ENCODE measurements at regions not wholly inside any gene's neighbourhood (a gene's known extent, or its start where the extent isn't known, plus 50 kb on each side); places are given as distances from the start of the nearest gene placed in this dataset.

DNA sequence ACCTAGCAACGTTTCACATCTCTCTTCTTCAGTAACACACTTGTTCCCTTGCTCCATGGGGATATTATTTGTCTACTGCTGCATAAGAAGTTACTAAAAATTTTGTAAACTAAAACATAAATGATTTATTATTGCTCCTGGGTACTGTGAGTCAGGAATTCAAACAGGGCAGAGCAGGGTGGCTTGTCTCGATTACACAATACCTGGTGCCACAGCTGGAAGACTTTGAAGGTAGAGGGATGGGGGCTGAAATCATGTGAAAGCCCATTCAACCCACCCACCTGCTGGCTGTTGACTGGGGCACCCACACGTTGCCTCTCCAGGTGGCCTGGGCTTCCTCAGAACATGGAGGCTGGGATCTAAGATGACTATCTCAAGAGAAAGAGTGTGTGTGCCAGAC is 213.2 kb downstream of the ESM1 start:
- TF ChIP-seq POLR2A (IDR thresholded peaks at IDR 0.05; ENCODE audit: low read depth, low read length) = no peak
- no peak for TF ChIP-seq POLR2AphosphoS5 (IDR thresholded peaks at IDR 0.05; ENCODE audit: low read depth, low read length)

Measured in GM12892 (cell line).